C4-2B (cell line): ENCODE measurements at regions not wholly inside any gene's neighbourhood (a gene's known extent, or its start where the extent isn't known, plus 50 kb on each side); places are given as distances from the start of the nearest gene placed in this dataset.

Experiments
- H3K27ac ChIP-seq: fragments of 450-650 bp; 2 replicates; pipeline ENCODE4 v1.5.1; 2017
- CTCF ChIP-seq: fragments of 450-650 bp; conservative IDR thresholded peaks from 2 replicates; pipeline ENCODE4 v1.5.1; 2017; ENCODE audit warnings: mild to moderate bottlenecking
- ZFX ChIP-seq: fragments of 450-650 bp; IDR thresholded peaks from 2 replicates; pipeline ENCODE4 v1.6.1; 2017

DNA sequence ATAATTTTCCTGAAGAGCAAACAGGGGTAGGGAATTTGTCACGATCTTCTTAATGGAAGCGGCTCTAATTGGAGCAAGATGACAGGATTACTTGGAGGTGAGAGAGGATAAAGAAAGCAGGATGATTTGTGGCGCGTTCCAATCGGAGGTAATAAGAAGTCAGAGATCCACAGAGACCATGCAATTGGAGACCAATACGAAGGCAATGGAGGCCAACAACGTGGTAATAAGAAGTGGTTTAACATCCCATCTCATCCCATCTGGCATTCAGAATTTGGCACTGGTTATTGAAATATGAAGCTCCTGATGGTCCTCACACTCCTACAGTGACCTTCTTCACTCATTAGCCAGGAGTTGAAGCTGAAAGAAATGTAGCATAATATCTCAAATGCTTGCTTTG is 130.6 kb downstream of the DLEU7 start:
- TF ChIP-seq ZFX (no peak), CTCF (no peak)
- H3K27ac ChIP-seq = no peak overlapping the region

DNA sequence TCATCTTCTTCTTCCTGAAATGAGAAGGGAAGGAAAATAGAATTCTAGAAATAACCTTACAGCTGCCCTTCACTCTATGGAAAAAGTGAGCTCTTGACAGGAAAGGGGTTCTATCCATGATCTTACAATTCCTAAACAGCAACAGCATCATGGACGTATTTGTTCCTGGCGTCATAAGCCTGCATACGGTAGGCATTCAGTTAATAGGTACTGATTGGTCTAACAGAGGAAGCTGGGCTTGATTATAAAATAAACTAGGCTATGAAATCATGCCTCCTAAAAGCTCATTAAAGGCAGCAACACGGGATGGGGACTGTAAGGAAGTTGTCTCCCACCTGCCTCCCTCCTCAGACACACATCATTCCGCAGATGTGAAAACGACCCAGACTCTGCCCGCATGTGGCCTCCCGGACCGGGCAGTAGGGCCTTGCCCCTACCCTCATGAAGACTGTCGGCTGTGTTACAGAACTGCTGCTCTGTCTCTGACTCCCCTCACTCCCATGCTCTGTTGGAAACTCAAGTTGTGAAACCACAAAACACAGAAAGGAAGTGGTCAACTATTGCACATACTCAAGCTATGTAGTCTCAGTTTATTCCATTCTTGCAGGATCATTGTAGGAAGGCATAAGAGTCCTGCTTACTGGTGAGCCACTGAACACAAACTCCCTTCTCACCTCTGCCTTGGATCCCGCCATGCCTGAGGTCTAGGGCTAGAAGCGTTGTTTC is 129.8 kb downstream of the DLEU7 start:
- no peak overlapping the region for H3K27ac ChIP-seq
- TF ChIP-seq CTCF = no peak
- TF ChIP-seq ZFX = no peak

DNA sequence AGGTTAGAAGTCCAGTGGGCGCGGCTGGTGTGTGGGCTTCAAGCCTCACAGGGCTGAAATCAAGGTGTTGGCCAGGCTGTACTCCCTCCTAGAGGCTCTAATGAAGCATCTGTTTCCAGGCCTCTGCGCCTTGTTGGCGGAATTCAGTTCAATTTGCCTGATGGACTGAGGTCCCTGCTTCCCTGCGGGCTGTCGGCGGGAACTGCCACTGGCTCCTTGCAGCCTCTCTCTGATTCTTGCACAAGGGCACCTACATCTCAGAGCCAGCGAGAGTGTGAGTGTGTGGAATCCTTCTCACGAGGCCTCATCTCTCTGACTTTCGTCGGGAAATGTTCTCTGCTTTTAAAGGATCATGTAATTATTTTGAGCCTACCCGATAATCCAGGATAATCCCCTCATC is 128.6 kb downstream of the DLEU7 start:
- TF ChIP-seq ZFX = no peak
- no peak for TF ChIP-seq CTCF
- H3K27ac ChIP-seq = no peak overlapping the region

- TF ChIP-seq CTCF = no peak
- TF ChIP-seq ZFX = no peak
- H3K27ac ChIP-seq = no peak overlapping the region
Observed at GRCh38 chr13:50715402-50716146, 127.9 kb downstream of the DLEU7 start.

- TF ChIP-seq ZFX (no peak), CTCF (no peak)
- H3K27ac ChIP-seq = no peak overlapping the region
Observed at GRCh38 chr13:50720861-50721671, 122.4 kb downstream of the DLEU7 start.

DNA sequence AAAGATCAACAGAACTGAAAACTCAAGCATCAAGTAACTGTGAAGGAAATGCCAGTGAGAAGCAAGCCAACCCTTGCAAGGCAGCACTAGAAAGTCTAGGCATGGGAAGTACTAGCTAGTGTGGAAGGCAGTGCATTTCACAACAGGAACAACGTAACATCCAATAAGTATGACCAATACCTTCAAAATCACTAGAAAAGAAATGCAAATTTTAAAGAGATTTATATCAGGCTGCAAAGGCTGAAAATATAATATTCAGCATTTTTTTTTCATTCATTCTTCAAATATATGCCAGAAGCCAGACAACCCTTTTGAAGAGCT is 121.9 kb downstream of the DLEU7 start:
- TF ChIP-seq ZFX (no peak), CTCF (no peak)
- no peak overlapping the region for H3K27ac ChIP-seq
